Dermis microvascular lymphatic vessel endothelial cell (primary cell): ENCODE measurements at regions not wholly inside any gene's neighbourhood (a gene's known extent, or its start where the extent isn't known, plus 50 kb on each side); places are given as distances from the start of the nearest gene placed in this dataset.

ENCODE experiments used
- DNase-seq, 2 donors: peaks; one replicate each; pipeline versions ENCODE4 v3.0.0 to v3.0.0-alpha.2; 2010; ENCODE audit warnings: low read depth in 2 of 2

DNA sequence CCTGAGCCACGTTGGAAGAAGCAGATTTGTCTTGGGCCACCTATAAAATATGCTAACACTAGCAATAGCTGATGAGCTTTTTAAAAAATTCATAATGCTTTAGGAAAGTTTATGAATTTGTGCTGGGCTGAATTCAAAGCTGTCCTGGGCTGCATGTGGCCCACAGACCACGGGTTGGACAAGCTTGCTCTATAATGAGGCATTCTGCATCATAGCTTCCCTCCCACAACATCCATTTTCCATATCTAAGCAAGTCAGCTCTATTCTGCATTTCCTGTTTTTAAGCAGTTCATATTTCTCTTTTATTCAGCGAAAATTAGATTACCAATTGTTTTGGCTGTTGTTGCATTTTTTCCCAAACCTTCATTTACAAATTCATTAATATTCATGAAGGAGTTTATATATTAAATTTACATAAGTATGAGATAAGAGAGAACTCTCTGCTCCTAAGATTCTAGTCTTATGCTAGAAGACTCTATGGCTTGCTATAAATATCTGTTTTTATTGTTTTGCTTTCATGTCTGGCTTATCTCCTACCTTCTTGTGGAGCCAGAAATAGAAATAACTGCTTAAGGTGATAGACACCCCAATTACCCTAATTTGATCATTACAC lies 114.5 kb upstream of the HNRNPA3 start:
- peak; percentile 7 to 23 for DNase-seq

DNA sequence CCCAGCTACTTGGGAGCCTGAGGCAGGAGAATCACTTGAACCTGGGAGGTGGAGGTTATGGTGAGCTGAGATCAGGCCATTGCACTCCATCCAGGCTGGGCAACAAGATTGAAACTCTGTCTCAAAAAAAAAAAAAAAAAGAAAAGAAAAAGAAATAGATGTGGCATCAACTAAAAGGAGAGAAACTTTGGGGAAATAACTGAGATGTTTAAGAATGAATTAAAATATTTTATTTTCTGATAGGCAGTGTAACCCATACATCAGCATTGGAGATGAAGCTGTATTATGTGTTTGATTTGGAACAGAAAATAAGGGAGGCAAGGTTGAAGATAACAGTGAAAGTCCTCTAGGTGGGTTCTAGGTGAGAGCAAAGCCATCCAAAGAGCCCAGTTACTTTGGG lies 110.7 kb upstream of the HNRNPA3 start:
- no peak for DNase-seq

GRCh38 chr2:177106212-177106611 lies 106.4 kb upstream of the HNRNPA3 start:
- peak in 1 of 2 donors; percentile 5 for DNase-seq

DNA sequence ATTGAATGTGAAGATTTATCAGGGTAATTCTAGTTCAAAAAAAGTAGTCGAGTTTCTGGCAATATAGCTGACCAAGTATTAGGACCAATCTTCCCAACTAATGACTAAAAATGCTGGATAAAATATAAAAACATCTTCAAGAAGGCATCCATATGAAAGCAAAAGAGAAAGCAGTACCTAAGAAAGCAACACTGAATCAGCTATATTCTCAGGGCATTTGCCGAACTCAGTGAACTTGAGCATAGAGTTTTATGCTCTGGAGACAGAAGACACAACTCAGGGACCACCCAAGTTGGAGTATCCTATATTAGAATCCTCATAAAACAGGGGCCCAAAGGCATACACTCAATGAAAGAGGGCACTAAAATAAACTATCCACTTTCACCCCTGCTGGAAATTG lies 103.7 kb upstream of the HNRNPA3 start:
- no peak for DNase-seq

- DNase-seq, result no peak
Measured at GRCh38 chr2:177114712-177115111, 97.9 kb upstream of the HNRNPA3 start.

DNA sequence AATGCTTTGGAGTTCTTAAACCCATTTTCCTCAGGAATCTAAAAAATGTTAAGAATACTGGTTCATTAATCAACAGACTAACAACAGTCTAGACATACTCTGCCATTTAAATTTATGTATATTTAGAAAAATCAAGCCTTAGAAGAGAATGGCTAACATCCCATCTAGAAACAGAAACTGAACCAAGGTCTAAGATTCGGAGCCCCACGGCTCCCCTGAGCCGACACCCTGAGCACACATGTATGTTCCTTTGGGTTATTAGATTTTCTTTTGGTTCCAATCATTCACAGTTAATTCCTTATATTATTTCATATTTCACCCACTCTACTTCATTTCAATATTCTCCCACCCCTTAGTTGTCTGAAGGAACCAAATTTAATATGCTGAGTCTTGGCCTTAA lies 94.8 kb upstream of the HNRNPA3 start:
- no peak for DNase-seq

GRCh38 chr2:177118636-177119035 lies 94.0 kb upstream of the HNRNPA3 start:
- no peak for DNase-seq

DNA sequence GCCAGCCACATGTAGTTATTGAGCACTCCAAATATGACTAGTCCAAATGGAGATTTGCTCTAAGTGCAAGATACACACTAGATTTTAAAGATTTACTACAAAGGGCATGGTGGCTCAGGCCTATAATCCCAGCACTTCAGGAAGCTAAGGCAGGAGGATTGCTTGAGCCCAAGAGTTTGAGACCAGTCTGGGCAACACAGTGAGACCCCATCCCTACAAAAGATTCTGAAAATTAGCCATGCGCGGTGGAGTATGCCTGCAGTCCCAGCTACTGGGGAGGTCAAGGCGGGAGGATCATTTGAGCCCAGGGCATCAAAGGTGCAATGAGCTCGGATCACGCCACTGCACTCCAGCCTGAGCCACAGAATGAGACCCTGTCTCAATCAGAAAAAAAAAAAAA lies 93.5 kb upstream of the HNRNPA3 start:
- no peak for DNase-seq

- DNase-seq, result no peak
Measured at GRCh38 chr2:177123048-177123447, 89.5 kb upstream of the HNRNPA3 start.

DNA sequence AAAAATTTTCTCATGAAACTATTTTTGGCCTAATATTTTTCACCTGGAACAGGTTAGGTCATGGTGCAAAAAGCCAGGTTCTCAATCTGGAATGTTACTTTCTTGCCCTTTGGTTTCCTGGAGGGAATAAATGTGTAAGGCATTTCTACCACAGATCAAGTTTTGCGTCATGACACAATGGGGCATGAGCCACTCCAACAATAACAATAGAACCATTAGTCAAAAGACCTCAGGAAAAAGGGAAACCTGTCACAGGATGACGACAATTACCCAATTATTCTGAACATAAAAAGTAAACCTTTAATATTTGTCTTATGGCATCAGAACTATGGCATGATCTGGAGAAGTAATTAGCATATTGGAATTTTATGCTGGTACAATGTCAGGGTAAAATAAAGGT lies 88.2 kb upstream of the HNRNPA3 start:
- peak; percentile 87 to 97 for DNase-seq

GRCh38 chr2:177127821-177128220 lies 84.8 kb upstream of the HNRNPA3 start:
- no peak for DNase-seq

DNA sequence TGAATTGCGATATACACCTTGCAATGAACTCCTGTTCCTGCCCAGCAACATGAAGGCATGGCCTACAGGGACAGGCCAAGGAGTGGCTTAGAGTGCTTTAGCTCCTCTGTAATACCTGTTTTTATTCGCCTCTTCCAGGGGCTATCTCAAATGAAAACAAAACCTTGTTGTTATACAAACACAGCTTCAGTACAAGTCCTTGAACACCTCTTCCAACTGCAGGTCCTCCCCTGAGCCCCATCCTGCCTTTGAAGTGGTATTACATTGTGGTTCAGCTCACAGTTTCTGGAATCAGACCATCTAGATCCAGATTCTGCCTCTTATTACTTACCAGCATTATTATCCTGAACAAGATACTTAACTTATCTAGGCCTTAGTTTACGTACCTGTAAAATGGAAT lies 83.0 kb upstream of the HNRNPA3 start:
- no peak for DNase-seq

DNA sequence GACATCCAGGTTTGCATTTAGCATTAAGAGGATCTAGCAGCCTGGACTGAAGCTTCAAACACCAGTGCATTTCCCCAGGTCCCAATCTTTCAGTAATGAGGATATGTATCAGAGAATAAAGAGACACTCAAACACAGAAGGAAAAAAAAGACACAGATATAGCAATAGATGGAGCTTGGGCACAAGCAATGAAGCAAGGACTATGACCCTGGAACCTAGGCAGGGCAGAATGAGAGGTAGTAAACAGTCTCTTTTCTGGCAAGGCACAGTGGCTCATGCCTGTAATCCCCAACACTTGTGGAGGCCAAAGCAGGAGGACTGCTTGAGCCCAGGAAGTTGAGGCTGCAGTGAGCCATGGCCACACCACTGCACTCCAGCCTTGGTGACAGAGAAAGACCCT lies 80.7 kb upstream of the HNRNPA3 start:
- DNase-seq, result no peak

DNA sequence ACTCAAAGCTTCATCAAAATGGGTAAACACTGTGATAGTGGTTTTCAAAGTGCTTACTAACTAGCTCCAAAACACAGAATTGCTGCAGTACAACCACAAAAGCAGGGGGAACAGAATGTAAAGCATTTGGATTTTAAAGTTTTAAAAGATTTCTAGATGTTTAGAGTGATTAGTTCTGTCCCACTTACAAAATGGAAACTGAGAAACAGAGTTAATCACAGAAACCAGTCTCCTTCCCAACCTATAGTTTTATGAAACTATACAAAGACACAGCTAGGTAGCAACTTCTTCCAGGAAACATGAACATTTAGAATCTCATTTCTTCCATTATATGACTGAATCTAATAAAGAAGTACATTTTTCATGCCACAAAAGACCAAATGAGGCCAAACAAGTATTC lies 73.8 kb upstream of the HNRNPA3 start:
- no peak for DNase-seq

GRCh38 chr2:177141866-177142265 lies 70.7 kb upstream of the HNRNPA3 start:
- no peak for DNase-seq

DNA sequence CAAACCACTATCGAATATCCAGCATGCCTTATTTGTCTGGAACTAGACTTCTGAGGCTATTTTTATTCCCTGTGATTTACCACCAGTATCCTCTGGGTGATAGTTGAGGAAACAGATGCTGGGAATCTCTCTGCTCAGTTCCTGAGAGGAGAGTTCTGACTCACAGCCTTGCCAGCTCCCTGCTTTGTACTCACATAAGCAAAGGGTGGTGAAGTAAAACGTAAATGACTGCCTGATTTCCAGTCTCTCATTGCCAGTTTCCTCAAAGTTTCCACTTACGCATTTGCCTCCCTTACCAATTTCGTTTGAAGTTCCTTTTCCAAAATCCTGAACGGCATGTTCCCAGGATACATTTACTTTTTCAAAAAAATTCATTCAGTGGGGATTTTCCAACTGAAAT lies 69.2 kb upstream of the HNRNPA3 start:
- peak; percentile 97 to 98 for DNase-seq

- peak; percentile 74 to 82 for DNase-seq
Measured at GRCh38 chr2:177147093-177147694, 65.4 kb upstream of the HNRNPA3 start.

GRCh38 chr2:177147834-177148445 lies 64.7 kb upstream of the HNRNPA3 start:
- no peak for DNase-seq

DNA sequence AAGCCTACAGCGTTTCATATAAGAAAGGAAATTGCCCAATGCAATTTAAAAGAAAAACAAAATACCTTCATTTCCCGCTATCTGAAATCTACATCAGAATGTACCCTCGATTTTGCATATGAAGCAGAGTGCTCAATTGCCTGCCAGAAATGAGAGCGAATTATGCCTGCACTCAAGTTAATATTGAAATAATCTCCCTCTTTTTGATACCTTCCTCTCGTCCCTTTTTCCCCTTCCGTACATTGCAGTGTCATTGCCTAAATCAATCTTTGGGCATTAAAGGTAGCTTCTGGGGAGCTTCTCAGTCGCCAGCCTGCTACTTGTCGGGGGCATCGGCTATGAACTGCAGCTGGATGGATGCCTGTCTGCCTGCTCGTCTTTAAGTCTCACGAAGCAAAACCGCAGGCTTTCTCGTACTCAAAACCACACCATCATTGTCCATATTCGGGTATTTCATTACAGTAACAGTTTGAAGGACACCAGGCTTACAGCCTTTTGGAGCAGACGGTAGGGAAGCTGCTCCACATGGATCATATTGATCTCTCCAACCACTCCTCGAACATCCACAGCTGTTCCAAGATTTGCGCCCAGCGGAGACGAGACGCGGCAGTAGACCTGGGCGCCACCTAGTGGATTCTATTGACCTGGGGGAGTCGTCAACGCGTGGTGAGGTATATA lies 64.0 kb upstream of the HNRNPA3 start:
- peak in 1 of 2 donors; percentile 78 for DNase-seq

DNA sequence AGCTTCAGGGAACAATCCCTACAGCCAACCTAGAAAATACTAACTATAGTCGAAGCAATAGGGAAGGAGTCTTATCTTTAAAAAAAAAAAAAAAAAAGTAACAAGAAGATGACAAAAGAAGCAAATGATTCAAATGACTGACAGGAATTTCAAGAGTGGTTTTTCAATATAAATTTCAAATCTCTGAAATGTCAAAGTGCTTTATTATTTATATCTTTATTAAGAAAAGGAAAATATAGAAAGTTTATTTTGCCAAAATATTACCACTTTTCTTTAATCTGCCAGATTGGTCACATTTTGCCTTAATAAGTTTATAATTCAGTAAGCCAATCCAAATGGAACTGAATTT lies 63.5 kb upstream of the HNRNPA3 start:
- DNase-seq, result no peak

DNA sequence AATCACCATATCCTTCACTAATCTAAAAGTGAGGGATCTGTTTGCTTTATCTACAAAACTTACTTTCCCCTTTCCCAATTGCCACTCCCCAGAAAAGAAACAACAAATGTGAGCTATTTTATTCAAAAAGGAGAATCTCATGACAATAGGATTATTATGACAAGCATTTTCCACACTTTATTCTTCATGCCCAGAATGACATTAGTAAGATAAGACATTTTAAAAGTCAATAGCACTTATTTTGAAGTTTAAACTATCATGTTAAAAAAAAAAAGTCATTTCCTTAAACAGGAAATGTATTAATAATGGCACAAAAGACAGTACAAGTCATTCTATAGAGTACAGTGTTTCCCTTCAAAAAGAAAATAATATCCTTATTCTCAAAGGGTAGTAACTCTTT lies 58.8 kb upstream of the HNRNPA3 start:
- peak in 1 of 2 donors; percentile 59 for DNase-seq

DNA sequence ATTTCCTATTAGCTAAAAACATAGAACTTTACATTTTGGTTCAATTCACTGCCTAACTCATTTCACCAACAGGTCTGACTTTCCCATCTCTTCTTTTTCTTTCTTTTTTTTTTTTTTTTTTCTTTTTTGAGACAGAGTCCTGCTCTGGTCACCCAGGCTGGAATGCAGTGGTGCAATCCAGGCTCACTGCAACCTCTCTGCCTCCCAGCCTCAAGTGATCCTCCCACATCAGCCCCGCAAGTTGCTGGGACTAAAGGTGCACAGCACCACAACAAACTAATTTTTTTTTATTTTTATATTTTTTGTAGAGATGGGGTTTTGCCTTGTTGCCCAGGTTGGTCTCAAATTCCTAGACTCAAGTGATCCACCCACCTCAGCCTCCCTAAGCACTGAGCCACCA lies 57.8 kb upstream of the HNRNPA3 start:
- no peak for DNase-seq

- DNase-seq, result no peak
Measured at GRCh38 chr2:177155631-177156030, 57.0 kb upstream of the HNRNPA3 start.
